ENCODE measurements at regions not wholly inside any gene's neighbourhood (a gene's known extent, or its start where the extent isn't known, plus 50 kb on each side); places are given as distances from the start of the nearest gene placed in this dataset.
"Not testable (repeated sequence)": the region's sequence is repeated elsewhere in the genome, so short reads cannot be mapped to it uniquely, and the experiment has no call there.

DNA sequence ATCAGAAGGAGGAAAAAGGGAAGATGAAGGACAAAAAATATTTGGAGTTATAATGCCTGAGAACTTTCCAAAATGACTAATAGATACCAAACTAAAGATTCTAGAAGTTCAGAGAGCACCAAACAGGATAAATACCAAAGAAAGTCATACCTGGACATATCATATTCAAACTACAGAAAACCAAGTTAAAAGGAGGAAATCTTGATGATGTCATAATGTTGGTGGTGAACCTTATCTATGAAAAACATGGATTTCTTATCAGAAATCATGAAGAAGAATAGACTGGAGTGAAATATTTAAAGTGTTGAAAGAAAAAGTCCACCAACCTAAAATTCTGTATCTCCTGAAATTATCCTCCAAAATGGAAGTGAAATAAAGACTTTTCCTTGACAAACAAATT is 389.2 kb downstream of the JRKL start:
- ATAC-seq (replicated peaks), result no peak
- DNase-seq, result no peak
- H3K4me3 Mint-ChIP-seq, result no peak overlapping the region
- no peaks in the 10 kb centered on the region for H3K4me1 Mint-ChIP-seq
- H3K9me3 Mint-ChIP-seq, result peaks cover 4 to 5% of the 10 kb centered on the region in 2 donors
- no peaks in the 10 kb centered on the region for H3K36me3 Mint-ChIP-seq
- H3K27ac Mint-ChIP-seq, result no peak overlapping the region
- no peaks in the 10 kb centered on the region for H3K27me3 Mint-ChIP-seq

DNA sequence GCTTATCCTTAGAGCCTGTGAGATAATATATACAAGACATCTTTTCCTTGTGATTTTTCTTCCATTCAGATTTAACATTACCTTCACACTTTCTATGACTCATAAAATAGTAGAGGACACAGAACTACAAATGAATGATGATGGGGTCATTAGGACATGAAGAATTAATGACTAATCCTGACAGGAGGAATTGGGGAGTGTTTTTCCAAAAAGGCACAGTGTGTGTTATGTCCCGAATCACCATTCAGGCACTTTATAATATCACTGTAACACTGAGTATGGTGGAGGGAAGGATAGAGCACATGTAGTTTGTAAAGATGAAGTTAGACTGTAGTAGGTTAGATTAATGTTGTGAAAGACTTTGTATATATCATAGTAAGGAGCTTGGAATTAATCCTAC is 391.3 kb downstream of the JRKL start:
- no peaks in the 10 kb centered on the region for H3K4me1 Mint-ChIP-seq
- H3K36me3 Mint-ChIP-seq, result no peaks in the 10 kb centered on the region
- no peak for ATAC-seq (replicated peaks)
- no peaks in the 10 kb centered on the region for H3K27me3 Mint-ChIP-seq
- H3K9me3 Mint-ChIP-seq, result peaks cover 4 to 5% of the 10 kb centered on the region in 2 donors
- H3K4me3 Mint-ChIP-seq, result no peak overlapping the region
- H3K27ac Mint-ChIP-seq, result no peak overlapping the region
- DNase-seq, result no peak

DNA sequence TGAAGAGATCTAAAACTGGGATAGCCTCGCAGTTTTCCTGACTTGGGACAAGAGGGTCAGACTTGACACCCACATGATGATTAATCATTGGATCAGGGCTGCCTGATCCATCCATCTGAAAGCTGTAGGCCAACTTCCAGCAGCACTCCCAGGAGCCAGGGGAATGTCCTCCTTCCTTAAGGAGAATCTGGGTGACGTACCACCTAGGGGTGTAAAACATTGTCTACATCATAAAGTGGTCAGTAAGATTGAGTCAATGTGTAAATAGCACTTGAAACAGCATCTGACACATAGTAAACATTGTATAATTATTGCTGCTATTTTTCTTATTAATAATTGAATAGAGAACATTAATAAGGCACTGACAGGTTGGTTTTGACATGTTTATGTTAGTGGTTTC is 392.8 kb downstream of the JRKL start:
- Mint-ChIP-seq H3K9me3 (peaks cover 4% of the 10 kb centered on the region in 2 donors), H3K4me1 (no peaks in the 10 kb centered on the region), H3K27me3 (no peaks in the 10 kb centered on the region), H3K36me3 (no peaks in the 10 kb centered on the region), H3K4me3 (no peak overlapping the region), H3K27ac (no peak overlapping the region)
- DNase-seq (no peak), ATAC-seq (replicated peaks) (no peak)

DNA sequence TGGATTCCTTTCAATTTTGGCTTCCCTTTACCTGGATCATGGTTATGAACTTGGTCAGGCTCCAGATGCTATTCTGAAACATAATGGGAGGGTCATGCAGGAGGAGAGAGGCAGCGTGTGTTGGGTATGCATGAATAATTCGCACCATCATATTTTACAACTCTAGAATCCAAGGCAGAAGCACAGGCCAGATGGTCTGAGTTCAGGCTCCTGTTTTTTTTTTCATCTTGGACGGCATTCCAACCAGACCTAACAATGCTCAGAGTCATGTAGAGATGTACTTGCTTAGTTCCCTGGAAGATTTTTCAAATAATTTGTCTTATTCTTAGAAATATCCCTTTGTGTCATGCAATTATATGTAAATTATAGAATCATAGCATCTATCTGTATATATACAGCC is 393.5 kb downstream of the JRKL start:
- ATAC-seq (replicated peaks) (no peak), DNase-seq (no peak)
- Mint-ChIP-seq H3K36me3 (no peaks in the 10 kb centered on the region), H3K4me3 (no peak overlapping the region), H3K27ac (no peak overlapping the region), H3K4me1 (no peaks in the 10 kb centered on the region), H3K9me3 (peaks cover 3 to 4% of the 10 kb centered on the region in 2 donors), H3K27me3 (no peaks in the 10 kb centered on the region)

DNA sequence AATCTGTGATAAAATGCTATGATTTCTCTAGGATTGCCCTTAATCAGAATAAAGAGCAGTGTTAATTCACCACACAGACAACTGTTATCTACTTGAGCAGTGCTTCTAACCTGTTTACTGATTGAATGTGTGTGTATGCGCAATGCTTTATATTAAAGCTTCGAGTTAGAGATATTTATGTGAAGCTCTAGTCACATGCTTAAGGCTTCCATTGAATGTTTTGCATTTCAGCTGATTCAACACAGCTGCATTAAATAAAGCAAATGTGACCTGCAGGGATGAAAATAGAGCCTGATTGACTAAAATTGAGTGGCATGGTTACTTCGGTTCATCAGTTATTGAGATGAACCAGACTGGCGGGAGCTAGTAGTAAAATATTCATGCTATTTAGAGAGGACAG is 395.3 kb downstream of the JRKL start:
- Mint-ChIP-seq H3K9me3 (peaks cover 4 to 6% of the 10 kb centered on the region in 2 donors), H3K27me3 (no peaks in the 10 kb centered on the region), H3K4me3 (no peak overlapping the region), H3K36me3 (no peaks in the 10 kb centered on the region), H3K4me1 (no peaks in the 10 kb centered on the region), H3K27ac (no peak overlapping the region)
- ATAC-seq (replicated peaks), result no peak
- no peak for DNase-seq

DNA sequence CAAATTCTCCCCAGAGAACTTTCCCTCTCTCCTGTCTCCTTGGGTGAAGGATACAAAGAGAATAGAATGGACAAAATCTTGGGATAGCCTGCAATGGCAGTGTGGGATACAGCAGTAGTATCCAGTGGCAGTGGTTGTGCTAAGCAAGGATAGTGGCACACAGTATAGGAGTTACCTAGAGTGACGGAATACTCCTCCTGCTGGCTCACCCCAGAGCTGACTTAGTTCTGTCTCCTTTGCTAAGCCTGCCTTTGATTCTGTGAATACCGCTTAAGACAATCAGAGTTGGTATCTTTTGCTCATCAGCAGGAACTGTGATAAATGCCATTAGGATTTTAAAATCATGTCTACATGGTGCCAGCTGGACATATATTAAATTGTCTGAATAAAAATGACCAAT is 404.3 kb downstream of the JRKL start:
- H3K27me3 Mint-ChIP-seq, result no peaks in the 10 kb centered on the region
- no peak overlapping the region for H3K27ac Mint-ChIP-seq
- no peaks in the 10 kb centered on the region for H3K4me1 Mint-ChIP-seq
- H3K36me3 Mint-ChIP-seq, result no peaks in the 10 kb centered on the region
- H3K4me3 Mint-ChIP-seq, result no peak overlapping the region
- H3K9me3 Mint-ChIP-seq, result peaks cover under 1 to 4% of the 10 kb centered on the region in 2 donors
- DNase-seq (no peak), ATAC-seq (replicated peaks) (no peak)

DNA sequence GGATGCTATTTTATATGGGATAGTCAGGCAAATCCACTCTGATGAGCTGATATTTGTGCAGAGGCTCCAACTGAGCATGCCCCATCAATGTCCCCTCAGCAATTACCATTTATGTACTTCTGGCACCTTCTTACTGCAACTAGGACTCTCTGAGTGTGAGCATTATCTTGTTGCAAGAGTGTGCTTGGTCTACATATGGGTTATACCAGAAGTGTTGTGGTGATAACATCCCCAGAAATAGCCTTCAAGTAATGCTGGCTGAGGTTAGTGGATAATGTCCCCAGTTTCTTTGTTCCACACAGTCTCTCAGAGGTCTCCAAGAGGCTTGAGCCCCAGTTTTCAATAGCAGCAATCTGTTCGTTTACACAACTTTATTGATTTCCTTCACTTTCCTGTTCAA is 408.6 kb downstream of the JRKL start:
- no peaks in the 10 kb centered on the region for H3K27me3 Mint-ChIP-seq
- no peak overlapping the region for H3K4me3 Mint-ChIP-seq
- ATAC-seq (replicated peaks) (no peak), DNase-seq (no peak)
- H3K4me1 Mint-ChIP-seq, result no peaks in the 10 kb centered on the region
- no peak overlapping the region for H3K27ac Mint-ChIP-seq
- no peaks in the 10 kb centered on the region for H3K36me3 Mint-ChIP-seq
- no peaks in the 10 kb centered on the region for H3K9me3 Mint-ChIP-seq

DNA sequence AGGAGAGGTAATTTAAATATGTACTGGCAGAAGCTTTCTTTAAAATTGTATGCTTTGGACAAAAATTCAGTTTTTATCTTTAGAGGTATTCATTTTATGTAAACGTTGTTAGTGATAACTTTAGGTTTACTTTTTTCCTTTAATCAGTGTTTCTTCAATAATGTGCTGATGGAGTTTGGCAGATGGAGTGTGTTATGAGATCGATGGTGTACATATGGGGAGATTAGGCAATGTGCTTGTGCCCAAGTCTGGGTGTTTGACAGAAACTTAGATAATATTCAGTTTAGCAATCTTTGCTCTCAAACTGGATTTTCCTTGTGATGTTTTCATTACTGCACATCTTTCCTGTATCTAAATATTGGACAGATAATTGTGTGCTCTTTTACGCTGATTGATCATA is 425.4 kb downstream of the JRKL start:
- ATAC-seq (replicated peaks), result no peak
- H3K27ac Mint-ChIP-seq, result no peak overlapping the region
- H3K4me1 Mint-ChIP-seq, result no peaks in the 10 kb centered on the region
- no peak overlapping the region for H3K4me3 Mint-ChIP-seq
- no peaks in the 10 kb centered on the region for H3K36me3 Mint-ChIP-seq
- H3K9me3 Mint-ChIP-seq, result peaks cover 4 to 6% of the 10 kb centered on the region in 2 donors
- no peaks in the 10 kb centered on the region for H3K27me3 Mint-ChIP-seq
- DNase-seq, result no peak

DNA sequence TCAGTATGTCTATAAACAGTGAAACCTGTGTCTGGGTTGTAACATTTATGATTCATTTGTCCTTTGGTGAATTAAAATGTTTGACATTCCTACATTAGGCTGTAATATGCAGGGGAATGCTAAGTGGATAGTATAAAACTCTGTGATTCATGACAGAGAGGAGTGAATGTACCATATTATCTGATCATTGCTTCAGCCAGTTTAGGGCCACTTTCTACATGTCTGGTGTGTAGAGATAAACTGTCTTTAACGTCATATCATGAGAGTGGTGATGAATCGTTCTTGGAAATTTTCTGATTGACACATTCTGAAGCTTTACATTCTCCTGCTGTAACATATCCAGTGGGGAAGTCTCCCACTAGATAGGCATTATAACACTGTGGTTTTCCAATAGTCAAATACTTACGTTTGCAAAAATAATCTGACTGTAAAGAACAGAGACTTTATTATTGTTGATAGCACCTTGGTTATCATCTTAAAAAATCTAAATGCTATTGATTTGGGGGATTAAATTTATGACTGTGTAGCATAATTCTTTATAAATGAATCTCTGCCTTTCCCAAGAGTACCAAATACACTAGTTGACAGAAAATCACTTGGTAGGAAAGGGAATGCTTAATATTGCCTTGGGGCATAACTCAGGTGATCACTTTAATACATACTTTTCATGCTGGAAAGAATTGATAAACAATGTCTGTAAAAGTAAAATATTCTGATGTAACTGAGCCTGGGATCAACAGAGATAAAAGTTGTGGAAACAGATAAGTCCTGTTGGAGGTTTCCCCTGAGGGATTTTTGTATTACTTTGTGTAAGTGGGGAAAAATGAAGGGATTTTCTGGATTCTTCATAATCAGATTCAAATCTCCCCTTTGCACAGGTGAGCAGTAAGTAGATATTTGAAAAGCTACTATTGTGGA is 427.9 kb downstream of the JRKL start:
- Mint-ChIP-seq H3K4me3 (no peak overlapping the region), H3K4me1 (no peaks in the 10 kb centered on the region), H3K27me3 (no peaks in the 10 kb centered on the region), H3K27ac (no peak overlapping the region), H3K9me3 (peaks cover 3 to 6% of the 10 kb centered on the region in 2 donors), H3K36me3 (no peaks in the 10 kb centered on the region)
- no peak for ATAC-seq (replicated peaks)
- DNase-seq, result no peak

DNA sequence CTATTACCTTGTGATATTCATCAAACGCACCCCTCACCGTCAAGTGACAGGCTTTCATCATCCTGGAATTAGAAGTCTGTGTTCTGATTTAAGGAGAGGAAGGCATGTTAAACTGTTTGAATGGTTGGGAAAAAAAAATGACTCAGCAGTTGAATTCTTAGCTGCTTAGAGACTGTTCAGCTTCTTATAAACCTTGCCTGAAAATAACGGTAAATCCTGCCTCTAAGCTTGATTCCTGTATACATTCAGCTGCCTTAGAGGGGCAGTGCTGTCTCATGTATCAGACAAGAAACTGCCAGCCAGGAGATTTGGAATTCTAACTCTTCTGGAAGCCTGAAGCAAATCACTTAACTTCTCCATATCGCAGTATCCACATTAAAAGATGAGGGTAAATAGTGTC is 437.4 kb downstream of the JRKL start:
- Mint-ChIP-seq H3K36me3 (no peaks in the 10 kb centered on the region), H3K4me3 (no peak overlapping the region), H3K9me3 (no peaks in the 10 kb centered on the region), H3K4me1 (no peaks in the 10 kb centered on the region), H3K27me3 (no peaks in the 10 kb centered on the region), H3K27ac (no peak overlapping the region)
- ATAC-seq (replicated peaks) (no peak), DNase-seq (no peak)

DNA sequence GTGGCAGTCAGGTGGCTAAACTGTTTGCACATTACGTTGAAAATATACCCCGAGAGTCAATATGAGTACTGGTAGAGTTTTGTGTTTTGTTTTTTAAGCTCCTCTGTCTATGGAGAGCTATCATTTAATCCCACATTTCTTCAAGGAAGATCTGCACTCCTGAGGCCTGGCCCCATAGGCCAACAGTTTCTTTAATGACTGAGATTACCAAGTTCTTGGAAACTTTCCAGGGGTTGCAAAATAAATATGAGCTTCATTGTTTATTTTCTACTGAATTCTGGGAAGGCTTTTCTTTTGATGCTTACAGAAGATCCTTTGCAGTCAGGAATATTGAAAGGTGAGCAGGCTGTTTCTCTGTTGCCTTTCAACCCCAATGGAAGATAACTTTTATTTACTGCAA is 452.0 kb downstream of the JRKL start:
- ATAC-seq (replicated peaks) (no peak), DNase-seq (no peak)
- Mint-ChIP-seq H3K9me3 (peaks cover 0 to 1% of the 10 kb centered on the region in 2 donors), H3K4me1 (no peaks in the 10 kb centered on the region), H3K27ac (no peak overlapping the region), H3K4me3 (no peak overlapping the region), H3K36me3 (no peaks in the 10 kb centered on the region), H3K27me3 (no peaks in the 10 kb centered on the region)

DNA sequence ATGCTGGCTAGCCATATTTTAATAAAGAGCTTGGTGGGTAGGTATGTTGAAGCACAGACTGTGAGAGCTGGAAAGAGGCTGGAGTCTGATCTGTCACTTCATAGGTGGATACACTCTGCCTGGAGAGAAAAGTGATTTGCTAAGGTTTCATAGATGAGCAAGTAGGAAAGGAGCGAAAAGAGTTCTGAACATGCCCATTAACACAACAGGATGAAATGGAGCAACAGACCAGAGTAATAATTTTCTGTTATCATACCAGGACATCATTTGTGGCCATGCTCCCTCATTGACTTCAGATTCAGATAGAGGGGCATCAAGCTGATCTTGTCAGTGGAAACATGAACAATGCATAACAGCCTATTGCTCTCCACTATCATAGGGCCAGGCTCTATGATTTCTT is 452.9 kb downstream of the JRKL start:
- Mint-ChIP-seq H3K27me3 (no peaks in the 10 kb centered on the region), H3K4me1 (no peaks in the 10 kb centered on the region), H3K9me3 (peaks cover 0 to 1% of the 10 kb centered on the region in 2 donors), H3K4me3 (no peak overlapping the region), H3K36me3 (no peaks in the 10 kb centered on the region), H3K27ac (no peak overlapping the region)
- no peak for ATAC-seq (replicated peaks)
- no peak for DNase-seq

DNA sequence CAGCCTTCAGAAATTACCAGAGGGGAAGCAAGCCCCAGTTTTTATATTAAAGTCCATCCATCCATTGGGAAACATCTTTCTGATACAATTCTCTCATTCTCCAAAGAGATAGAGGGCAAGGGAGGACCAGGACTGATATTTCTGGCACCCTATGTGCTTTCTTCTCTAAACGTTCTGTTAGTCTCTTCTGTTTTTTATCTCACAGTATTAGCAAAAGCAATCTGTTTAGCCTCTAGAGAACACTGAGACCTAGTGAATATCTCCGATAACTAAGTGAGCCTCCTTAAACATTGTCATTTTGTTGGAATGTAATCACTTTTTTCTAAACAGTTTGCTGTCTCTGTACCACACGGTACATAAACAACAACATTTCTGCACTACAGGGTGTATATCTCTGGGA is 464.6 kb downstream of the JRKL start:
- no peak overlapping the region for H3K27ac Mint-ChIP-seq
- DNase-seq, result no peak
- no peaks in the 10 kb centered on the region for H3K4me1 Mint-ChIP-seq
- no peaks in the 10 kb centered on the region for H3K36me3 Mint-ChIP-seq
- no peak overlapping the region for H3K4me3 Mint-ChIP-seq
- H3K27me3 Mint-ChIP-seq, result no peaks in the 10 kb centered on the region
- ATAC-seq (replicated peaks), result no peak
- H3K9me3 Mint-ChIP-seq, result peaks cover 6 to 7% of the 10 kb centered on the region in 2 donors

DNA sequence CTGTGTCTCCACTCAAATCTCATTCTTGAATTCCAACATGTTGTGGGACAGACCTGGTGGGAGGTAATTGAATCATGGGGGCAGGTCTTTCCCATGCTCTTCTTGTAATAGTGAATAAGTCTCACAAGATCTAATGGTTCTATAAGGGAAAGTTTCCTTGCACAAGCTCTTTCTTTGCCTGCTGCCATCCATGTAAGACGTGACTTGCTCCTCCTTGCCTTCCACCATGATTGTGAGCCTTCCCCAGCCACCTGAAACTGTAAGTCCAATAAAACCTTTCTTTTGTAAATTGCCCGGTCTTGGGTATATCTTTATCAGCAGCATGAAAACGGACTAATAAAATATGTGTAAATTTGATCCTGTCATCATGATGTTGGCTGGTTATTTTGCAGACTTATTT is 471.9 kb downstream of the JRKL start:
- H3K9me3 Mint-ChIP-seq; DNase-seq; H3K27me3 Mint-ChIP-seq; H3K4me1 Mint-ChIP-seq; ATAC-seq (replicated peaks); H3K27ac Mint-ChIP-seq; H3K4me3 Mint-ChIP-seq; H3K36me3 Mint-ChIP-seq: not testable (repeated sequence)

DNA sequence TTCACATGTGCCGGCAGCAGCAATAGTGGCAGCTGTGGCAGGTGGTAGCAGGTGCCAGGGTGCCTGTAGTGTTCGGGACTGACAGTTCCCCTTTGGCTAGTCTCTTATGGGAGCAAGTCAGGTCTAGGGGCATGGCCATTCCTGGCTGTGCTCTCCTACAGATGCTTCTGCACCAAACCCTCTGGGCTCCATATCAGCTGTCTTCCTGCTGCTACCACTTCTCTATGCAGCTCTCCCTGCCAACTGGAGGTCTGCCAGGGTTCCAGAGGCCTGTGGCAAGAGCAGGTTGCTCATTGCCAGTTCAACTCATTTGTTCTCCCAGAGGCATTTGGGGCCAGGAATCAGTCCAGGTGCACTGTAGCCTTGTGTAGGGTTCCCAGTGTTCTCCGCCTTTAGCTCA is 473.7 kb downstream of the JRKL start:
- ATAC-seq (replicated peaks) (no peak), DNase-seq (no peak)
- H3K4me1 Mint-ChIP-seq, result no peaks in the 10 kb centered on the region
- peaks cover 1 to 6% of the 10 kb centered on the region in 2 donors for H3K9me3 Mint-ChIP-seq
- no peak overlapping the region for H3K27ac Mint-ChIP-seq
- no peaks in the 10 kb centered on the region for H3K36me3 Mint-ChIP-seq
- H3K27me3 Mint-ChIP-seq, result no peaks in the 10 kb centered on the region
- H3K4me3 Mint-ChIP-seq, result no peak overlapping the region
